ENCODE measurements at regions not wholly inside any gene's neighbourhood (a gene's known extent, or its start where the extent isn't known, plus 50 kb on each side); places are given as distances from the start of the nearest gene placed in this dataset.

- no peak overlapping the region for H3K4me3 ChIP-seq (ENCODE audit: low read depth, low read length)
- ChIA-PET CTCF (no interaction called here), POLR2A (no interaction called here)
- TF ChIP-seq, protein P1, sequence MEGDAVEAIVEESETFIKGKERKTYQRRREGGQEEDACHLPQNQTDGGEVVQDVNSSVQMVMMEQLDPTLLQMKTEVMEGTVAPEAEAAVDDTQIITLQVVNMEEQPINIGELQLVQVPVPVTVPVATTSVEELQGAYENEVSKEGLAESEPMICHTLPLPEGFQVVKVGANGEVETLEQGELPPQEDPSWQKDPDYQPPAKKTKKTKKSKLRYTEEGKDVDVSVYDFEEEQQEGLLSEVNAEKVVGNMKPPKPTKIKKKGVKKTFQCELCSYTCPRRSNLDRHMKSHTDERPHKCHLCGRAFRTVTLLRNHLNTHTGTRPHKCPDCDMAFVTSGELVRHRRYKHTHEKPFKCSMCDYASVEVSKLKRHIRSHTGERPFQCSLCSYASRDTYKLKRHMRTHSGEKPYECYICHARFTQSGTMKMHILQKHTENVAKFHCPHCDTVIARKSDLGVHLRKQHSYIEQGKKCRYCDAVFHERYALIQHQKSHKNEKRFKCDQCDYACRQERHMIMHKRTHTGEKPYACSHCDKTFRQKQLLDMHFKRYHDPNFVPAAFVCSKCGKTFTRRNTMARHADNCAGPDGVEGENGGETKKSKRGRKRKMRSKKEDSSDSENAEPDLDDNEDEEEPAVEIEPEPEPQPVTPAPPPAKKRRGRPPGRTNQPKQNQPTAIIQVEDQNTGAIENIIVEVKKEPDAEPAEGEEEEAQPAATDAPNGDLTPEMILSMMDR (IDR thresholded peaks at IDR 0.05; ENCODE audit: insufficient read depth, low read length, missing control alignments) = no peak
- DNase-seq (ENCODE audit: low read depth, low spot score) = no peak
Observed at GRCh38 chr4:175997291-175997690, 68.3 kb upstream of the WDR17 start.

- DNase-seq (ENCODE audit: low read depth, low spot score) = no peak
- ChIA-PET CTCF (no interaction called here), POLR2A (no interaction called here)
- TF ChIP-seq, protein P1 (IDR thresholded peaks at IDR 0.05; ENCODE audit: insufficient read depth, low read length, missing control alignments) = no peak
- no peak overlapping the region for H3K4me3 ChIP-seq (ENCODE audit: low read depth, low read length)
Observed at GRCh38 chr4:175998782-175999181, 66.9 kb upstream of the WDR17 start.

GRCh38 chr4:175999944-176000343 is 65.7 kb upstream of the WDR17 start:
- no peak overlapping the region for H3K4me3 ChIP-seq (ENCODE audit: low read depth, low read length)
- ChIA-PET CTCF (no interaction called here), POLR2A (no interaction called here)
- TF ChIP-seq, protein P1 (IDR thresholded peaks at IDR 0.05; ENCODE audit: insufficient read depth, low read length, missing control alignments) = no peak
- no peak for DNase-seq (ENCODE audit: low read depth, low spot score)

DNA sequence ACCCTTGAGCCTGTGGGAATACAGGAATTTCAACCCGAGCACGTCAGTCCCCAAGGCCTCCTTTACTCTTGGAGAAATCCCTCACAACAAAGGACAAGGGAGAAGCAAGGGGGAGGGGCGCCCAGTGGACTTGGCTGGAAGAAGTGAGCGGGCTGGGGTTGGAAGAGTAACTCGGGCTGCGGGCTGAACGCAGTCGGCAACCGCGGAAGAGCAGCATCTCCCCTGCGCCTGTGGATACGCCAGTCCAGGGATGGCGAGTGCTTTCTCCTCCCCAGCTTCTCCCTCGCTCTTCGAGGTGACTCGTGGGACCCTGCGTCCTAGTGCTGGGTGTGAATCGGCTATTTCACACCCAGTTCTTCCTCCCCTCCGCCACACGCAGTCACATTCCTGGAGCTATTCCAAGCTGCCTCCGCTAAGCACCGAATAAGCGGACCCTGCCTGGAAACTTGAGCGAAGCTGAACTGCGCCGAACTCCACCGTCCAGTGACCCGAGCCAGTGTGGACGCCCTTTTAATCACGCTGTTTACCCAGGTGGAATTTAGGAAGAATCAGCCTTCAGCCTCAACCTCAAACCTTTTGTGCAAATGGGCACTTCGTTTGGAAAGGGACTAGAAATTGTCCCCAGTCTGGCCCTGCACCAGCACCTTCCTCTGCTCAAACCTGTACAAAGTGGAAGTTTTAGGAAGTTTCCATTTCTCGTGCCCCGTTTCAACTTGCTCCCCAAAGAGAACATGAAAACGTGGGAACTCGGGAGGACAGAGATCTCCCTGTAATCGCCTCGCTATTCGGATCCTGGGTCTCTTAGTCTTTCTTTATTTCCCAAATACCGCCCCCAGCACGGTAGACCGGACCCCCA is 64.3 kb upstream of the WDR17 start:
- peak overlapping the region; percentile 52 for H3K4me3 ChIP-seq (ENCODE audit: low read depth, low read length)
- DNase-seq (ENCODE audit: low read depth, low spot score) = no peak
- ChIA-PET POLR2A (no interaction called here), CTCF (no interaction called here)
- TF ChIP-seq, protein P1 (IDR thresholded peaks at IDR 0.05; ENCODE audit: insufficient read depth, low read length, missing control alignments) = no peak

DNA sequence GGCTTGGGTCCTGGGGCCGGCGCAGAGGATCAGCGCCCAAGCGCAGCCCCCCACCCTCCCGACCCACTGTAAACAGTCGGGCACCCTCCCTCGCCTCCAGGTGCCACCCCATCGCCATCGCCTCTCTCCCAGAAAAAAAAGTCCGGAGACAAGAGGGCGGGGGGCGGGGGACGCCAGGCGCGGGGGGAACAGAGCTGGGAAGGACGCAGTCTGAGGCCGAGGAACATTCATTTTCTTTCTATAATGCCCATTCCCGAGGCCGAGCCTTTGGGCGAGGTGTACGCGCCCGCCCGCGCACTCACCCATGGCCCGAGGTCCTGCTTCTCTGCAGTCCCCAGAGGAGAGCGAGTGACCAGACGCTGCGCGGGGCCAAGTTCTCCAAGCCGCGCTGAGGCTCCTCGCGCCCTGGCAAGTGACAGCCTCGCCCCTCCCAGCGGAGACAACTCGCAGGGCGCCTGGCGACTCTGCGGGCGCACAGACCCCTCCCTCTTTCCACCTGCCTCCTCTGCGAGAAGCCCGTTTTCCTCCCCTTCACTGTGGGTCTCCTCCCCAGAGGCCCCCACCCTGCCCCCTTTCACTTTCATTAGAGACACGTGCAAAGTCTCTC is 63.5 kb upstream of the WDR17 start:
- peak overlapping the region; percentile 52 for H3K4me3 ChIP-seq (ENCODE audit: low read depth, low read length)
- CTCF ChIA-PET = no interaction called here

DNA sequence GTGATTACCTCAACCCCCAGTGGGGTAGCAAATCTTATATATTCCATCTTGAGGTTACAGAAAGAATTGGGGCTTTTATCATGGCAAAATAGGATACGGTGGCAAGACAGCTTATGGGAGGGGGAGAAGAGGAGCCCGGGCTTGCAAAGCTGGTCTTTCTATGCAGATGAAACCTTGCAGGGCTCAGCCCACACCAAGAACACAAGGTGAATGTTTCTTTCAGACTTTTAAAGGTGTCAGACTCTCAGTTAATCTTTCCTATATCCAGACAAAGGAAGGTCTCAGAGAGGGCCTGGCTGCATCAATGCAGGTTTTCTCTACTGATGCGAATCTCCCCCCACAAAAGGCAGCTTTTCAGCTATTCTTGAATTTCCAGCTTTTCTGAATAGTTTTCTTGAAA is 59.9 kb upstream of the WDR17 start:
- TF ChIP-seq, protein P1 (IDR thresholded peaks at IDR 0.05; ENCODE audit: insufficient read depth, low read length, missing control alignments) = no peak
- ChIA-PET POLR2A (no interaction called here), CTCF (no interaction called here)
- no peak for DNase-seq (ENCODE audit: low read depth, low spot score)
- no peak overlapping the region for H3K4me3 ChIP-seq (ENCODE audit: low read depth, low read length)

More for the DNA sequence above, 63.5 kb upstream of the WDR17 start:
- TF ChIP-seq, protein P1 (IDR thresholded peaks at IDR 0.05; ENCODE audit: insufficient read depth, low read length, missing control alignments) = no peak
- no peak for DNase-seq (ENCODE audit: low read depth, low spot score)
- POLR2A ChIA-PET = no interaction called here
